HG03103 (cell line): ENCODE measurements at regions not wholly inside any gene's neighbourhood (a gene's known extent, or its start where the extent isn't known, plus 50 kb on each side); places are given as distances from the start of the nearest gene placed in this dataset.

Experiments
- ATAC-seq: cut with Tn5 transposase; IDR thresholded peaks from one replicate; pipeline ENCODE4 v1.9.1; 2021; ENCODE audit warnings: low read depth; ENCODE audit not compliant: unreplicated experiment

- no peak for ATAC-seq
These were observed 193.3 kb upstream of the CCN2 start for GRCh38 chr6:132144456-132144855.

- ATAC-seq, result no peak
These were observed 192.1 kb upstream of the CCN2 start for GRCh38 chr6:132143258-132143657.

GRCh38 chr6:132142768-132143167 lies 191.6 kb upstream of the CCN2 start:
- ATAC-seq, result no peak

- no peak for ATAC-seq
These were observed 191.1 kb upstream of the CCN2 start for GRCh38 chr6:132142308-132142707.

- no peak for ATAC-seq
These were observed 189.0 kb upstream of the CCN2 start for GRCh38 chr6:132140189-132140588.

- ATAC-seq, result no peak
These were observed 188.4 kb upstream of the CCN2 start for GRCh38 chr6:132139611-132140010.

GRCh38 chr6:132136981-132137380 lies 185.8 kb upstream of the CCN2 start:
- no peak for ATAC-seq

GRCh38 chr6:132135409-132135808 lies 184.2 kb upstream of the CCN2 start:
- no peak for ATAC-seq

- ATAC-seq, result no peak
These were observed 182.7 kb upstream of the CCN2 start for GRCh38 chr6:132133736-132134445.

GRCh38 chr6:132132924-132133639 lies 181.9 kb upstream of the CCN2 start:
- ATAC-seq, result no peak

GRCh38 chr6:132132422-132132821 lies 181.2 kb upstream of the CCN2 start:
- no peak for ATAC-seq

GRCh38 chr6:132131758-132132157 lies 180.6 kb upstream of the CCN2 start:
- no peak for ATAC-seq

- no peak for ATAC-seq
These were observed 180.2 kb upstream of the CCN2 start for GRCh38 chr6:132131351-132131750.

- no peak for ATAC-seq
These were observed 179.6 kb upstream of the CCN2 start for GRCh38 chr6:132130626-132131298.

- ATAC-seq, result no peak
These were observed 177.3 kb upstream of the CCN2 start for GRCh38 chr6:132128424-132128823.

GRCh38 chr6:132126150-132126549 lies 175.0 kb upstream of the CCN2 start:
- no peak for ATAC-seq

GRCh38 chr6:132122871-132123270 lies 171.7 kb upstream of the CCN2 start:
- ATAC-seq, result no peak

- no peak for ATAC-seq
These were observed 171.0 kb upstream of the CCN2 start for GRCh38 chr6:132122176-132122575.

GRCh38 chr6:132118144-132118543 lies 167.0 kb upstream of the CCN2 start:
- no peak for ATAC-seq

GRCh38 chr6:132115714-132116366 lies 164.7 kb upstream of the CCN2 start:
- no peak for ATAC-seq

- no peak for ATAC-seq
These were observed 163.1 kb upstream of the CCN2 start for GRCh38 chr6:132114201-132114825.
